ENCODE measurements at regions not wholly inside any gene's neighbourhood (a gene's known extent, or its start where the extent isn't known, plus 50 kb on each side); places are given as distances from the start of the nearest gene placed in this dataset.

- no peak for DNase-seq
Measured at GRCh38 chr2:6071519-6071918, 379.3 kb downstream of the SOX11 start.

DNA sequence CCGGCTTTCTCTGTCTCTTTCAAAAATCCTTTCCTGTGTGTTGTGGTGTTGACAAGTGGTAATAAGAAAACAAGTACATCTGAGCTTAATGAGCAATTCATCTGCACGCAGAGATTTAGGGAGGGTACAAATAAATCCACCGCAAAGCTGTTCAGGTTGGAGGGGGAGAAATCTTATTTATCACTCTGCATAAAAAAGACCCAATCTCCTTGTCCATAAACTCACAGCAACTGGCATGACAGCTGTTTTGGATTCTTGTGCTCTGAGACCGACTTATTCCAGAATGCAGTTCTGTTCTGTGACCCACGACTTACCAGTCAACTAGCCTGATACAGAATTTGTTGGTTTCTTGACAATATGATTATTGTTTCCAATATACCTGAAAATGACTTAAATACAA lies 380.1 kb downstream of the SOX11 start:
- no peak for DNase-seq

GRCh38 chr2:6072768-6073167 lies 380.6 kb downstream of the SOX11 start:
- no peak for DNase-seq

- DNase-seq: peak; percentile 34
Measured at GRCh38 chr2:6073191-6074088, 381.3 kb downstream of the SOX11 start.

DNA sequence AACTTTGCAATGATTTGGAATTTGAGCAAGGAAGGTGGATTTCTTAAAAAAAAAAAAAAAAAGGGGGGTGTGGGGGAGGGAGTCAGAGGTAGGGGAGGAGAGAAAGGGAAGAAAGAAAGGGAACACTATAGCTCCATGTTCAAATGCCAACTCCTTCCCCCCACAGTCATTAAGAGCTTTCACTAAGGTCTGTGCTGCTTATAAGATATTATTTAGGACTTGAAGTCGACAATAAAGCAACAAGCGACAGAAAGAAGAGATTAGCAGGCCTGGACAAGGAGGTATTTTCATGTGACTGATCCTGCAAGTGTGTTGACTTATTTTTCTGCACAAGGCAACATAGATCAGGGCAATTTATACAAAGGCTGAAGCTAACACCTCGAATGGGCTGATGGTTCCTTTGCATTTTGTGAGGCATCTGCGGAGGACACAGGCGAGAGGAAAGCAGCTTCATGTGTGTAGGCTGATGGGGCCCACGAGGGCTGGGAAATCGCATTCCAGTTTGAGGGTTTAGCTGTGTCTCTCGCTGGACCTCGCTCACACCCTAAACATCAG lies 382.0 kb downstream of the SOX11 start:
- DNase-seq: no peak

DNA sequence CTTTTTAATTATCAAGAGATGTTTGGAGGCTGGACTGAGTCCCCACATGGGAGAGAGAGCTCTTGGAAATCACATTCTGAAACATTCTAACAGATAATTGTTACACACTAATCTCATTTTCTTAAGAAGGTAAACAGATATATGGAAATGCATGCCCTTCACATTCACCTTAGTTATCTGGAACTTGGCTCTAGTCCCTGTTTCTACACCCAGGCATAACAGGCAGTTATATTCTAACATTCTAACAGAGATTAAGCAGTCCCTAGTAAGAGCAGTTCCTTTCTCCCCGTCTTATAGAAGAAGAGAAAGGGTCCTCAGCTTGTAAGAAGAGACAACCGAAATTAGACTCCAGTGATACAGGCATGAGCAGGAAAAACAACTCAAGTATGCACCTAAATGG lies 385.4 kb downstream of the SOX11 start:
- no peak for DNase-seq

- DNase-seq: no peak
Measured at GRCh38 chr2:6078414-6078813, 386.2 kb downstream of the SOX11 start.

GRCh38 chr2:6079405-6079804 lies 387.2 kb downstream of the SOX11 start:
- no peak for DNase-seq

- DNase-seq: peak; percentile 19
Measured at GRCh38 chr2:6080932-6081753, 389.0 kb downstream of the SOX11 start.

DNA sequence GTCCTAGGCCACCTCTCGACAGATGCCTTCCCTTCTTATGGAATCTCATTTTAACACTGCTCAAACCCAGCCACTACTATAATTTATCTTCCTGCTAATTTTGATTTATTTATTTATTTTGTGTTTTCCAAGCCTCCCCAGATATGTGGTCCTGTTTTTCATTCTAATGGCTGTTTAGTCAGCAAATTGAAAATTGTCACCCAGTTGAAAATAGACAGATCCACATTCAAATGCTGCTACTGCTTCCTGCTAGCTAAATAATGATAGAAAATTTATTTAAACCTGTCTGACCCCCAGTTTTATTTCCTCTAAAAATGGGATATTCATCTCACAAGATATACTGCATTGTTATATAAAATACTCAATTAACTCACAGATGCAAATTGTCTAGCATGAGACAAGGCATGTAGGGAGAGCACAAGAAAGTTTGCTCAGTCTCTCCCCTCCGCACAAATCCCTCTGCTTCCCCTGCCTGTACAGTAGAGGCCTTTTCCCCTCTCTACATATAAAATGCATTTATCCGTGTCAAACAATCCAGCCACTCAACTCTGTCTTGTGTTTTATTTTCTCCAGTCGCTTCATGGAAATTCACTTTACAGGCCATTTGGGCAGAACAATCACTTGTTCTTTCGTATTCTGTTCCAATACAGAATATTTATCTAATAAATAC lies 389.9 kb downstream of the SOX11 start:
- no peak for DNase-seq

DNA sequence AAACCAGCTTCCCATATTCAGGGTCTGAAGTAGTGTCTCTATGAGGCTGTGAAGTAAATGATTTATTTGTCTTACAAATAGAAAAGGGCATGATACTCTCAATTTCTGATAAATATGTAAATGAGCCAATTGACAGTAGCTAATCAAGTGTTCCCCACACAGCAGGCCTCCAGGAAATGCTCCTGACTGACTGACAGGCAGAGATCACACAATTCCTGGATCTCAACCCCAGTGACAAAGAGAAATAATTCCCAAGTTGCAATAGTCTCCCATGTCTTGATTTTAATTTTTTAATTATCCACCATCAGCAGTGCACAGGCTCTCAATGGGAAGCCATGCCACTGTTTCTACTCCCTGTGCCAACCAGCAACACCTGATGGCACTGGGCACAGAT lies 390.4 kb downstream of the SOX11 start:
- DNase-seq: no peak

- DNase-seq: no peak
Measured at GRCh38 chr2:6083136-6083535, 391.0 kb downstream of the SOX11 start.

DNA sequence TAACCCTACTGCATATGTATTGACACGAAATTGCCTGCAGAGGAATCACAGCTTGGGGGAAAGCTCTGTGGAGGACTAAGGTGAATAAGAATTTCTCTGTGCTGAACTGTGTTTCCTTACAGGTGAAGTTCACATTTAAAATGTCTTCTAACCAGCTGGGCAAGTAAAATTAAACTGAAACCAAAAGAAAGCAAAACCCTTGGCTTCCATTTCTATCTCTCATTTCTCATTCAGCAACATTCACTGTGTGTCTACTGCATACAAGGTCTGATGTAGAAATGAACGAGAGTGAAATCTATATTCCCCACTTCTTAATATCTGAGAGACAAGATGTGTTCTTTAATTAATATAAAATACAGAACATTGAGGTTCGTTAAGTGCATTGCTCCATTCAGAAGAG lies 397.3 kb downstream of the SOX11 start:
- DNase-seq: no peak

- no peak for DNase-seq
Measured at GRCh38 chr2:6103372-6103771, 411.2 kb downstream of the SOX11 start.

- DNase-seq: peak; percentile 12
Measured at GRCh38 chr2:6103949-6104348, 411.8 kb downstream of the SOX11 start.

DNA sequence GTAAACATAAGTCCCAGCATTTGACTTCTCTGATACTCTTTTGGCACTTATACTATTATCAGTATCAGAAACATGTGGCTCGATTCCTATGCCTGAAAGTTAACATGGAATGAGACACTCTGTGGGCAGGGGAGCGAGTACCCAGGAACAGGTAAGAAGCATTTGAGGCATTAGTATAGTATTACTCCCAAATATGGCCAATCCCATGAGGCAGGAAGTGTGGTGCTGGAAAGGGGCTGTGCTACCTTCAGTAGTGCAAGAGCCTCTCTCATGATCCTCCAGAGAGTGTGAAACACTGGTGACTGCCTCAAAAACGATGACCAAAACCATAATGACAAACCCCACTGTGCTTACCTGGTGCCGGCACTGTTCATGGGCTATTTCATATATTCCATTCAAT lies 415.1 kb downstream of the SOX11 start:
- no peak for DNase-seq

GRCh38 chr2:6109831-6110230 lies 417.6 kb downstream of the SOX11 start:
- peak; percentile 37 for DNase-seq

DNA sequence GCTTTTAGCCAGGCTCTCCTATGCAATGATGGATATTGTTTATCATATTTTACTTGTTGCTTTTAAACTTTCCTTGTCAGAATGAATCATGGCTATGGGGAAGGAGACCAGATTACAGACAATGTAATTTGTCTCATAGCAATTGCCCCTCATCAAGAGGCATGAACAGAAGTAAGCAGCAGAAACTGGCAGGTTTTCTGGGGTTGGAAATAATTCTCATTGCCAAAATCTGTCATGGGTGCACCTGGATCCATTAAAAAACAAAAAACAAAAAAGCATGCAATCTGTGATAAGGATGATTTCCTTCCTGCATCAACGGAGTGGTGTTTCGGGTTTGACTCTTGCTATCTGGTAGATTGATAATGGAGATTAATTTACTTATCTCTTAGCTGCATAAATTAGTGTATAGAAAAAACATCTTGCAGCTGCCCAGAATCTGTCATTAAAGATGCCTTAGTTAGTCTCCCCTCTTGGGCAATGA lies 419.6 kb downstream of the SOX11 start:
- DNase-seq: no peak

DNA sequence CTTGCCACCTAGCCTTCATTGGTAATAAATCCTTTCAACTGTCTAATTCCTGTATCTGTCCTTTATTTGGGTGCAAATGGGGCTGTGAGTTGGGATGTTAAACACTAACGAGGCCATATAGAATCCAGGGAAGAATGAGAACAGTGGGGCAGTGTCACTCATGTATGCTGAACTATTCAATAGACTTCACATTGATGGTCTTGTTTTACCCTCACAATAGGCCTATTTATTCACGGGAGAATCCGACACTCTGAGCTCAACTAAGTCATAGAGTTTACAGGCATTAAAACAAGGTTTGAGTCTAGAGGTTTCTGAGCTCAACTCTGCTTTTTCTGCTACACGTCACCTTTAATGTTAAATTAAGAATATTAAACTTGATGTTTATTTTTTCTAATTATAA lies 421.6 kb downstream of the SOX11 start:
- DNase-seq: no peak

DNA sequence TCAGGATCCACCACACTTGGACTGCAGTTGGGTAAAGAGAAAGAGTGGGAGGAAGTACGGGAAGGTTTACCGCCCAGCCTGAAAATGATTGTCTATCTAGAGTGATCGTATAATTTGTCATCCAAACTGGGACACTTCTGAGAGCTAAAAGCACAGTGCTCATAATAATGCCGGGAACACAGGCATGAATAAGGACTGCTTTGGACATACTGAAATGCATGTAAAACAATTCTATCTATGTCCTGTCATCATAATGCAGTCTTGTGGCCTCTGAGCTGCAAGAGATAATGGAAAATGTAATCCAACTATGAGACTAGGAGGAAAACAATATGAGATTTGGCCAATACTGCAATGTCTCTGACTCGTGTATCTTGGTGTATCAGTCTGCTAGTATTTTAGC lies 435.5 kb downstream of the SOX11 start:
- no peak for DNase-seq

GRCh38 chr2:6139142-6139541 lies 447.0 kb downstream of the SOX11 start:
- no peak for DNase-seq

GRCh38 chr2:6139916-6140315 lies 447.7 kb downstream of the SOX11 start:
- DNase-seq: no peak

GRCh38 chr2:6140509-6140908 lies 448.3 kb downstream of the SOX11 start:
- DNase-seq: no peak

Measured in OCI-M1 (cell line).